OCI-LY1 (cell line): ENCODE measurements at regions not wholly inside any gene's neighbourhood (a gene's known extent, or its start where the extent isn't known, plus 50 kb on each side); places are given as distances from the start of the nearest gene placed in this dataset.

Experiments
- EZH2 ChIP-seq: fragments of 200-600 bp; sonication (generic), shearing (Covaris generic); IDR thresholded peaks from 2 replicates; pipeline ENCODE4 v1.8.0; 2017; ENCODE audit warnings: borderline replicate concordance, mixed run types, mild to moderate bottlenecking, antibody characterized with exemption, low read length, moderate library complexity, mixed read lengths
- TF ChIP-seq, protein P1 (sequence below): fragments of 200-600 bp; sonication (generic), shearing (Covaris generic); IDR thresholded peaks from 2 replicates; pipeline ENCODE4 v1.5.1; 2017; ENCODE audit warnings: mild to moderate bottlenecking, antibody characterized with exemption, low read length, moderate library complexity, mixed read lengths

DNA sequence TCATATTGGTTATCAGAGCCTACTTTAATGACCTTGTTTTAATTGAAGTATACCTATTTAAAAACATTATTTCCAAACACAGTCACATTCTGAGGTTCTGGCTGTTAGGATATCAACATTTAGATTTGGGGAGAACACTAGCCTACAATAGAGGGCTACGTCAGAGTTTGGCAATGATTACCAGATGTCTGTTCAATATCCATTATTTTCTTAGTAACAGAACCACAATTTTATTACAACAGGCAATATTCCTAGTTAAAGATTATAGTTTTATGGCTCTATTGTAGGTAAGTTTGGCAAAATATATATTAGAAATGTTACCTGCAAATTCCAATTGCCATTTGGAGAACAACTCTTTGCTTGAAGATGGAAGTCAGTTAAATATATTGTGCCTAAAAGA is 1163.1 kb upstream of the MIR17HG start:
- no peak for TF ChIP-seq EZH2
- TF ChIP-seq, protein P1, sequence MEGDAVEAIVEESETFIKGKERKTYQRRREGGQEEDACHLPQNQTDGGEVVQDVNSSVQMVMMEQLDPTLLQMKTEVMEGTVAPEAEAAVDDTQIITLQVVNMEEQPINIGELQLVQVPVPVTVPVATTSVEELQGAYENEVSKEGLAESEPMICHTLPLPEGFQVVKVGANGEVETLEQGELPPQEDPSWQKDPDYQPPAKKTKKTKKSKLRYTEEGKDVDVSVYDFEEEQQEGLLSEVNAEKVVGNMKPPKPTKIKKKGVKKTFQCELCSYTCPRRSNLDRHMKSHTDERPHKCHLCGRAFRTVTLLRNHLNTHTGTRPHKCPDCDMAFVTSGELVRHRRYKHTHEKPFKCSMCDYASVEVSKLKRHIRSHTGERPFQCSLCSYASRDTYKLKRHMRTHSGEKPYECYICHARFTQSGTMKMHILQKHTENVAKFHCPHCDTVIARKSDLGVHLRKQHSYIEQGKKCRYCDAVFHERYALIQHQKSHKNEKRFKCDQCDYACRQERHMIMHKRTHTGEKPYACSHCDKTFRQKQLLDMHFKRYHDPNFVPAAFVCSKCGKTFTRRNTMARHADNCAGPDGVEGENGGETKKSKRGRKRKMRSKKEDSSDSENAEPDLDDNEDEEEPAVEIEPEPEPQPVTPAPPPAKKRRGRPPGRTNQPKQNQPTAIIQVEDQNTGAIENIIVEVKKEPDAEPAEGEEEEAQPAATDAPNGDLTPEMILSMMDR: no peak
